H9 (cell line): ENCODE measurements at regions not wholly inside any gene's neighbourhood (a gene's known extent, or its start where the extent isn't known, plus 50 kb on each side); places are given as distances from the start of the nearest gene placed in this dataset.

Source experiments
- DNase-seq: peaks from one replicate; pipeline ENCODE4 v3.0.0-alpha.2; 2017
- H2AFZ ChIP-seq: one replicate; pipeline ENCODE4 v1.6.1; 2013; ENCODE audit warnings: mild to moderate bottlenecking, low read length, control low read depth, moderate library complexity
- H2AK5ac ChIP-seq: 2 replicates; pipeline ENCODE4 v1.6.1; 2013; ENCODE audit warnings: low read length, control low read depth, mixed read lengths; ENCODE audit not compliant: insufficient read length
- H2BK120ac ChIP-seq: one replicate; pipeline ENCODE4 v1.6.1; 2013; ENCODE audit warnings: low read depth, mild to moderate bottlenecking, low read length, control low read depth, inconsistent platforms; ENCODE audit not compliant: poor library complexity, severe bottlenecking
- H2BK12ac ChIP-seq: 2 replicates; pipeline ENCODE4 v1.6.1; 2013; ENCODE audit warnings: low read length, control low read depth, mixed read lengths, low read depth; ENCODE audit not compliant: insufficient read length
- H2BK15ac ChIP-seq: 2 replicates; pipeline ENCODE4 v1.6.1; 2013; ENCODE audit warnings: low read depth, low read length, control low read depth
- H2BK20ac ChIP-seq: one replicate; pipeline ENCODE4 v1.6.1; 2013; ENCODE audit warnings: low read depth, mild to moderate bottlenecking, low read length, control low read depth, inconsistent platforms; ENCODE audit not compliant: poor library complexity, severe bottlenecking
- H2BK5ac ChIP-seq: 2 replicates; pipeline ENCODE4 v1.6.1; 2013; ENCODE audit warnings: low read length, control low read depth, mixed read lengths; ENCODE audit not compliant: insufficient read length
- H3K14ac ChIP-seq: 2 replicates; pipeline ENCODE4 v1.6.1; 2013; ENCODE audit warnings: low read length, control low read depth; ENCODE audit not compliant: insufficient read depth
- H3K18ac ChIP-seq: 2 replicates; pipeline ENCODE4 v1.6.1; 2013; ENCODE audit warnings: low read depth, mild to moderate bottlenecking, mixed read lengths, low read length, control low read depth; ENCODE audit not compliant: insufficient read length
- H3K23ac ChIP-seq: 2 replicates; pipeline ENCODE4 v1.6.1; 2013; ENCODE audit warnings: low read length, control low read depth, mixed read lengths, low read depth; ENCODE audit not compliant: insufficient read length
- H3K23me2 ChIP-seq: 2 replicates; pipeline ENCODE4 v1.6.1; 2013; ENCODE audit warnings: low read depth, mild to moderate bottlenecking, mixed read lengths, low read length, control low read depth; ENCODE audit not compliant: insufficient read length, poor library complexity, severe bottlenecking
- H3K27ac ChIP-seq: 2 replicates; pipeline ENCODE4 v1.5.1; 2013; ENCODE audit warnings: low read length, control low read depth, mixed read lengths, low read depth; ENCODE audit not compliant: insufficient read length
- H3K27me3 ChIP-seq: 2 replicates; pipeline ENCODE4 v1.6.1; 2013; ENCODE audit warnings: low read length, control low read depth, inconsistent platforms; ENCODE audit not compliant: insufficient read depth
- H3K4ac ChIP-seq: 2 replicates; pipeline ENCODE4 v1.6.1; 2013; ENCODE audit warnings: low read depth, mild to moderate bottlenecking, control low read depth, inconsistent platforms, low read length, moderate library complexity
- H3K4me1 ChIP-seq: 2 replicates; pipeline ENCODE4 v1.6.1; 2013; ENCODE audit warnings: low read length, control low read depth, inconsistent platforms; ENCODE audit not compliant: insufficient read depth
- H3K4me2 ChIP-seq: 2 replicates; pipeline ENCODE4 v1.6.1; 2013; ENCODE audit warnings: low read length, control low read depth, mixed read lengths; ENCODE audit not compliant: insufficient read length, insufficient read depth
- H3K56ac ChIP-seq: 2 replicates; pipeline ENCODE4 v1.6.1; 2013; ENCODE audit warnings: low read depth, mild to moderate bottlenecking, mixed read lengths, low read length, control low read depth; ENCODE audit not compliant: insufficient read length
- H3K79me1 ChIP-seq: 2 replicates; pipeline ENCODE4 v1.6.1; 2013; ENCODE audit warnings: low read depth, mild to moderate bottlenecking, moderate library complexity, low read length, control low read depth, inconsistent platforms; ENCODE audit not compliant: insufficient read depth, poor library complexity, severe bottlenecking
- H3K79me2 ChIP-seq: 2 replicates; pipeline ENCODE4 v1.6.1; 2013; ENCODE audit warnings: low read length, control low read depth, inconsistent platforms; ENCODE audit not compliant: insufficient read depth
- H3K9ac ChIP-seq: 2 replicates; pipeline ENCODE4 v1.6.1; 2013; ENCODE audit warnings: low read length, control low read depth, mixed read lengths; ENCODE audit not compliant: insufficient read length; ENCODE audit errors: extremely low read depth
- H3K9me3 ChIP-seq: one replicate; pipeline ENCODE4 v1.6.1; 2013; ENCODE audit warnings: low read depth, low read length, inconsistent platforms; ENCODE audit not compliant: control insufficient read depth
- H3T11ph ChIP-seq: one replicate; pipeline ENCODE4 v1.6.1; 2013; ENCODE audit warnings: mild to moderate bottlenecking, low read length, control low read depth, inconsistent platforms
- H4K20me1 ChIP-seq: one replicate; pipeline ENCODE4 v1.6.1; 2013; ENCODE audit not compliant: control insufficient read depth, insufficient read length, insufficient read depth
- H4K5ac ChIP-seq: 2 replicates; pipeline ENCODE4 v1.6.1; 2013; ENCODE audit warnings: low read depth, mild to moderate bottlenecking, mixed read lengths, low read length, control low read depth; ENCODE audit not compliant: insufficient read length
- H4K8ac ChIP-seq: replicated peaks from 2 replicates; pipeline ENCODE4 v1.6.1; 2013; ENCODE audit warnings: low read length, control low read depth, mixed read lengths, low read depth; ENCODE audit not compliant: insufficient read length
- H4K91ac ChIP-seq: 2 replicates; pipeline ENCODE4 v1.6.1; 2013; ENCODE audit warnings: low read depth, mild to moderate bottlenecking, moderate library complexity, mixed read lengths, low read length, control low read depth; ENCODE audit not compliant: insufficient read length
- H3K27ac Mint-ChIP-seq, 3 experiments: 2 replicates in 2 of 3; 3 replicates in 1 of 3; pipeline ENCODE4 v1.8.0; 2020 to 2021; ENCODE audit warnings: mixed read lengths in 3 of 3, mild to moderate bottlenecking in 1 of 3, moderate library complexity in 1 of 3
- H3K27me3 Mint-ChIP-seq: 2 replicates; pipeline ENCODE4 v1.8.0; 2021; ENCODE audit warnings: low read depth, mild to moderate bottlenecking, moderate library complexity, mixed read lengths
- H3K36me3 Mint-ChIP-seq, 3 experiments: 2 replicates in 2 of 3; 3 replicates in 1 of 3; pipeline ENCODE4 v1.8.0; 2020 to 2021; ENCODE audit warnings: low read depth in 3 of 3, mixed read lengths in 3 of 3; ENCODE audit not compliant: insufficient read depth in 1 of 3
- H3K4me1 Mint-ChIP-seq, 2 experiments: 2 replicates each; pipeline ENCODE4 v1.8.0; 2020; ENCODE audit warnings: mixed read lengths in 2 of 2
- H3K4me3 Mint-ChIP-seq, 2 experiments: 2 replicates in 1 of 2; 3 replicates in 1 of 2; pipeline ENCODE4 v1.8.0; 2020 to 2021; ENCODE audit warnings: mild to moderate bottlenecking in 2 of 2, mixed read lengths in 2 of 2, moderate library complexity in 1 of 2
- H3K9me3 Mint-ChIP-seq, 2 experiments: 2 replicates in 1 of 2; 3 replicates in 1 of 2; pipeline ENCODE4 v1.8.0; 2020; ENCODE audit warnings: mild to moderate bottlenecking in 2 of 2, mixed read lengths in 2 of 2, moderate library complexity in 1 of 2
- CTCF ChIP-seq: fragments of 200-600 bp; sonication (generic); conservative IDR thresholded peaks from 3 replicates; pipeline ENCODE4 v1.8.0; 2021; ENCODE audit warnings: antibody characterized with exemption, mild to moderate bottlenecking
- WGBS: extraction: QIAGEN DNeasy Blood & Tissue Kit; methylation state at CpG from one replicate; pipeline ENCODE4 v1.1.7; 2013; ENCODE audit warnings: missing lambda C conversion rate, low lambda C conversion rate, mixed read lengths; ENCODE audit not compliant: insufficient read length; ENCODE audit errors: extremely low coverage; 5-methylcytosine and 5-hydroxymethylcytosine counted together

GRCh38 chr16:74076568-74076967 is 220.0 kb upstream of the PSMD7 start:
- Histone ChIP-seq H3K79me1 (no peaks in the 10 kb centered on the region), H2BK20ac (no peak overlapping the region), H2BK120ac (no peak overlapping the region), H3K56ac (no peak overlapping the region), H2BK12ac (no peak overlapping the region), H3K79me2 (no peaks in the 10 kb centered on the region), H4K8ac (no peak overlapping the region), H3K18ac (no peak overlapping the region), H3K4ac (no peak overlapping the region), H2AK5ac (no peak overlapping the region), H4K91ac (no peak overlapping the region), H3K14ac (no peak overlapping the region), H3K27me3 (no peaks in the 10 kb centered on the region), H3K23me2 (no peaks in the 10 kb centered on the region), H2AFZ (no peak overlapping the region), H2BK5ac (no peak overlapping the region), H3K9ac (no peak overlapping the region), H3K27ac (no peak overlapping the region), H3K9me3 (no peaks in the 10 kb centered on the region), H3K4me2 (no peak overlapping the region), H4K5ac (no peak overlapping the region), H4K20me1 (no peaks in the 10 kb centered on the region), H3T11ph (no peak overlapping the region), H3K4me1 (no peaks in the 10 kb centered on the region), H3K23ac (no peak overlapping the region), H2BK15ac (no peak overlapping the region)
- TF ChIP-seq CTCF = no peak
- peak; percentile 34 for DNase-seq
- Mint-ChIP-seq H3K4me1 (peaks cover 16 to 22% of the 10 kb centered on the region in 2 experiments), H3K36me3 (peaks cover 8 to 14% (median 9%) of the 10 kb centered on the region in 3 experiments), H3K4me3 (no peak overlapping the region), H3K27me3 (peaks cover 3% of the 10 kb centered on the region; the same call in 1 of the 2 replicates), H3K9me3 (peaks cover 13 to 21% of the 10 kb centered on the region in 2 experiments), H3K27ac (peak overlapping the region in 1 of 3 experiments; percentile 25; a peak in 5 of 7 replicates)
- WGBS = no CpG with 5 or more reads among the region's 2 CpGs
